GM18520 (cell line): ENCODE measurements at regions not wholly inside any gene's neighbourhood (a gene's known extent, or its start where the extent isn't known, plus 50 kb on each side); places are given as distances from the start of the nearest gene placed in this dataset.
"Not testable (repeated sequence)": the region's sequence is repeated elsewhere in the genome, so short reads cannot be mapped to it uniquely, and the experiment has no call there.

Source experiments
- ATAC-seq: cut with Tn5 transposase; IDR thresholded peaks from one replicate; pipeline ENCODE4 v1.9.1; 2021; ENCODE audit not compliant: unreplicated experiment

- no peak for ATAC-seq
Measured at GRCh38 chr9:80792726-80793125, 896.6 kb downstream of the TLE1 start.

- no peak for ATAC-seq
Measured at GRCh38 chr9:80791836-80792235, 897.5 kb downstream of the TLE1 start.

GRCh38 chr9:80790764-80791163 is 898.6 kb downstream of the TLE1 start:
- ATAC-seq = no peak

- no peak for ATAC-seq
Measured at GRCh38 chr9:80789831-80790230, 899.5 kb downstream of the TLE1 start.

- ATAC-seq = no peak
Measured at GRCh38 chr9:80787636-80788035, 901.7 kb downstream of the TLE1 start.

- ATAC-seq = no peak
Measured at GRCh38 chr9:80784647-80785046, 904.7 kb downstream of the TLE1 start.

- ATAC-seq = no peak
Measured at GRCh38 chr9:80775971-80776370, 913.4 kb downstream of the TLE1 start.

- no peak for ATAC-seq
Measured at GRCh38 chr9:80775530-80775929, 913.8 kb downstream of the TLE1 start.

GRCh38 chr9:80771555-80772347 is 917.6 kb downstream of the TLE1 start:
- ATAC-seq = no peak

GRCh38 chr9:80763536-80763935 is 925.8 kb downstream of the TLE1 start:
- ATAC-seq = no peak

- no peak for ATAC-seq
Measured at GRCh38 chr9:80755586-80755985, 933.8 kb downstream of the TLE1 start.

- ATAC-seq = not testable (repeated sequence)
Measured at GRCh38 chr9:80747056-80747455, 942.3 kb downstream of the TLE1 start.

GRCh38 chr9:80732506-80732905 is 956.8 kb downstream of the TLE1 start:
- ATAC-seq = no peak

- ATAC-seq = no peak
Measured at GRCh38 chr9:80720579-80720978, 968.8 kb downstream of the TLE1 start.

GRCh38 chr9:80707120-80707519 is 982.2 kb downstream of the TLE1 start:
- ATAC-seq = no peak

GRCh38 chr9:80701061-80701460 is 988.3 kb downstream of the TLE1 start:
- no peak for ATAC-seq

GRCh38 chr9:80699511-80699998 is 989.8 kb downstream of the TLE1 start:
- ATAC-seq = no peak

GRCh38 chr9:80698725-80699410 is 990.5 kb downstream of the TLE1 start:
- ATAC-seq = no peak

GRCh38 chr9:80692751-80693150 is 996.6 kb downstream of the TLE1 start:
- no peak for ATAC-seq

- no peak for ATAC-seq
Measured at GRCh38 chr9:80691229-80691628, 998.1 kb downstream of the TLE1 start.

- no peak for ATAC-seq
Measured at GRCh38 chr9:80690349-80690939, 998.9 kb downstream of the TLE1 start.

GRCh38 chr9:80679916-80680315 is 1009.4 kb downstream of the TLE1 start:
- no peak for ATAC-seq
